Tibial artery (tissue), 4 donors: ENCODE measurements at regions not wholly inside any gene's neighbourhood (a gene's known extent, or its start where the extent isn't known, plus 50 kb on each side); places are given as distances from the start of the nearest gene placed in this dataset.

ENCODE experiments used
- DNase-seq, 2 donors: peaks; one replicate each; pipeline ENCODE4 v3.0.0-alpha.2; 2019
- H3K27ac ChIP-seq, 2 donors: fragments of 200-600 bp; sonication (generic) in 1 of 2; 1 replicate in 1 of 2; 2 replicates in 1 of 2; pipeline ENCODE4 v1.5.1; 2018 to 2019; ENCODE audit warnings: mild to moderate bottlenecking in 1 of 2
- H3K27me3 ChIP-seq, 2 donors: fragments of 200-600 bp; sonication (generic) in 1 of 2; one replicate each; pipeline versions ENCODE4 v1.5.1 to v1.6.0; 2016 to 2019
- H3K36me3 ChIP-seq, 3 donors: fragments of 200-600 bp; sonication (generic) in 2 of 3; one replicate each; pipeline ENCODE4 v1.5.1; 2016 to 2019; ENCODE audit warnings: mild to moderate bottlenecking in 2 of 3
- H3K4me1 ChIP-seq, 4 donors: fragments of 200-600 bp; sonication (generic) in 2 of 4; 1 replicate in 3 of 4; 2 replicates in 1 of 4; pipeline ENCODE4 v1.5.1; 2016 to 2019
- H3K4me3 ChIP-seq, 2 donors: fragments of 200-600 bp; sonication (generic) in 1 of 2; 1 replicate in 1 of 2; 2 replicates in 1 of 2; pipeline ENCODE4 v1.5.1; 2018 to 2019; ENCODE audit warnings: mild to moderate bottlenecking in 2 of 2
- H3K9me3 ChIP-seq, 3 donors: fragments of 200-600 bp; sonication (generic) in 1 of 3; one replicate each; pipeline ENCODE4 v1.5.1; 2016 to 2019
- intact Hi-C: fragments of 100-400 bp; cut with DNase I; formaldehyde crosslinking; loops from one replicate; pipeline ENCODE4 v1.15.0; 2023; ENCODE audit warnings: low total_unique reads
- TF ChIP-seq, protein P1 (sequence below), 2 experiments: fragments of 200-600 bp in 1 of 2; fragments of 450-650 bp in 1 of 2; IDR thresholded peaks; one replicate each; pipeline ENCODE4 v1.5.1; 2017 to 2019; ENCODE audit warnings: antibody characterized with exemption in 2 of 2, mild to moderate bottlenecking in 1 of 2, moderate library complexity in 1 of 2

- no peaks in the 10 kb centered on the region for H3K9me3 ChIP-seq
- TF ChIP-seq, protein P1, sequence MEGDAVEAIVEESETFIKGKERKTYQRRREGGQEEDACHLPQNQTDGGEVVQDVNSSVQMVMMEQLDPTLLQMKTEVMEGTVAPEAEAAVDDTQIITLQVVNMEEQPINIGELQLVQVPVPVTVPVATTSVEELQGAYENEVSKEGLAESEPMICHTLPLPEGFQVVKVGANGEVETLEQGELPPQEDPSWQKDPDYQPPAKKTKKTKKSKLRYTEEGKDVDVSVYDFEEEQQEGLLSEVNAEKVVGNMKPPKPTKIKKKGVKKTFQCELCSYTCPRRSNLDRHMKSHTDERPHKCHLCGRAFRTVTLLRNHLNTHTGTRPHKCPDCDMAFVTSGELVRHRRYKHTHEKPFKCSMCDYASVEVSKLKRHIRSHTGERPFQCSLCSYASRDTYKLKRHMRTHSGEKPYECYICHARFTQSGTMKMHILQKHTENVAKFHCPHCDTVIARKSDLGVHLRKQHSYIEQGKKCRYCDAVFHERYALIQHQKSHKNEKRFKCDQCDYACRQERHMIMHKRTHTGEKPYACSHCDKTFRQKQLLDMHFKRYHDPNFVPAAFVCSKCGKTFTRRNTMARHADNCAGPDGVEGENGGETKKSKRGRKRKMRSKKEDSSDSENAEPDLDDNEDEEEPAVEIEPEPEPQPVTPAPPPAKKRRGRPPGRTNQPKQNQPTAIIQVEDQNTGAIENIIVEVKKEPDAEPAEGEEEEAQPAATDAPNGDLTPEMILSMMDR (IDR thresholded peaks at IDR 0.05): no peak
Measured at GRCh38 chr13:46498650-46499049, 54.3 kb upstream of the LRCH1 start.

GRCh38 chr13:46496086-46496485, 56.9 kb upstream of the LRCH1 start:
- H3K9me3 ChIP-seq: no peaks in the 10 kb centered on the region
- peak overlapping the region; percentile 51 to 59 for H3K27ac ChIP-seq
- H3K4me3 ChIP-seq: peak overlapping the region; percentile 2 to 17
- H3K4me1 ChIP-seq: peaks cover 0 to 22% (median 6%) of the 10 kb centered on the region in 4 donors
- TF ChIP-seq, protein P1 (IDR thresholded peaks at IDR 0.05): no peak
- DNase-seq: no peak
- H3K36me3 ChIP-seq: no peaks in the 10 kb centered on the region
- intact Hi-C loops: loop anchor here (5.0 kb wide), 1 partner anchor 41 kb away; no protein-coding TSS in a partner anchor
- H3K27me3 ChIP-seq: no peaks in the 10 kb centered on the region

More at GRCh38 chr13:46498650-46499049, 54.3 kb upstream of the LRCH1 start:
- H3K4me3 ChIP-seq: no peak overlapping the region
- H3K36me3 ChIP-seq: no peaks in the 10 kb centered on the region
- DNase-seq: no peak
- peaks cover 0 to 15% (median under 1%) of the 10 kb centered on the region in 4 donors for H3K4me1 ChIP-seq
- H3K27me3 ChIP-seq: no peaks in the 10 kb centered on the region
- intact Hi-C loops: loop anchor here (5.0 kb wide), 1 partner anchor 39 kb away; no protein-coding TSS in a partner anchor
- H3K27ac ChIP-seq: no peak overlapping the region

DNA sequence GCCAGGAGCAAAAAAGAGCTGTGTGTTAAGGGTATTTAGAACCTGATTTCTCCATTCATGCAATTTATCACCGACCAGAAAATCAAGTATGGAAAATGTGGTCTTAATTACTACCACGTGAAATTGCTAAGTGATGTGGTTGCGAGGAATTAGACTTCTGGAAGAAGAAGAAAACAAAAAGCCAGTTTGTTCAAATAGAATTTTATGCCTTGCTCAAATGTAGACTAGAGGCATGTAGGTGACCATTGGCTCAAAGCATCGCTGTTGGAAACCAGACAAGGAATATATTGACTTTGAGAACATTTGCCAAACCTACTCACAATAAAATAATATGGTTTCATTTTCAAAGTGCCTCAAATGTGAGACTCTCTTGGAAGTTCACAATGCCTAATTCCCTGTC, 57.3 kb upstream of the LRCH1 start:
- intact Hi-C loops: loop anchor here (5.0 kb wide), 1 partner anchor 42 kb away; no protein-coding TSS in a partner anchor
- DNase-seq: no peak
- Histone ChIP-seq H3K27me3 (no peaks in the 10 kb centered on the region), H3K4me3 (peak overlapping the region; percentile 2 to 17), H3K36me3 (no peaks in the 10 kb centered on the region), H3K9me3 (no peaks in the 10 kb centered on the region), H3K4me1 (peaks cover 0 to 23% (median 6%) of the 10 kb centered on the region in 4 donors), H3K27ac (peak overlapping the region; percentile 51 to 59)
- TF ChIP-seq, protein P1 (IDR thresholded peaks at IDR 0.05): no peak

GRCh38 chr13:46495066-46495465, 57.9 kb upstream of the LRCH1 start:
- intact Hi-C loops: loop anchor here (5.0 kb wide), 1 partner anchor 42 kb away; no protein-coding TSS in a partner anchor
- no peaks in the 10 kb centered on the region for H3K36me3 ChIP-seq
- no peak for DNase-seq
- H3K9me3 ChIP-seq: no peaks in the 10 kb centered on the region
- H3K4me3 ChIP-seq: no peak overlapping the region
- no peaks in the 10 kb centered on the region for H3K27me3 ChIP-seq
- peaks cover 0 to 29% (median 11%) of the 10 kb centered on the region in 4 donors for H3K4me1 ChIP-seq
- TF ChIP-seq, protein P1 (IDR thresholded peaks at IDR 0.05): no peak
- peak overlapping the region; percentile 51 to 59 for H3K27ac ChIP-seq

- Histone ChIP-seq H3K27ac (no peak overlapping the region), H3K4me3 (no peak overlapping the region), H3K36me3 (no peaks in the 10 kb centered on the region), H3K4me1 (peaks cover 0 to 42% (median 22%) of the 10 kb centered on the region in 4 donors), H3K27me3 (no peaks in the 10 kb centered on the region), H3K9me3 (no peaks in the 10 kb centered on the region)
- TF ChIP-seq, protein P1 (IDR thresholded peaks at IDR 0.05): peak; percentile 60 to 72
- DNase-seq: no peak
- intact Hi-C loops: loop anchor here (2.0 kb wide), 1 partner anchor 228 kb away; no protein-coding TSS in a partner anchor
Measured at GRCh38 chr13:46492946-46493345, 60.0 kb upstream of the LRCH1 start.
